GM21717 (cell line): ENCODE measurements at regions not wholly inside any gene's neighbourhood (a gene's known extent, or its start where the extent isn't known, plus 50 kb on each side); places are given as distances from the start of the nearest gene placed in this dataset.
A peak's percentile ranks its signal among the peaks of the same experiment; 100 is the strongest.

Source experiments
- ATAC-seq: cut with Tn5 transposase; IDR thresholded peaks from one replicate; pipeline ENCODE4 v1.9.1; 2021; ENCODE audit warnings: mild to moderate bottlenecking, moderate library complexity; ENCODE audit not compliant: unreplicated experiment

- no peak for ATAC-seq
Measured at GRCh38 chr16:85544016-85544415, 69.1 kb upstream of the GSE1 start.

- ATAC-seq = no peak
Measured at GRCh38 chr16:85544668-85545067, 68.5 kb upstream of the GSE1 start.

GRCh38 chr16:85545227-85545818 is 67.8 kb upstream of the GSE1 start:
- ATAC-seq = no peak

- ATAC-seq = no peak
Measured at GRCh38 chr16:85546585-85547447, 66.3 kb upstream of the GSE1 start.

GRCh38 chr16:85548375-85548774 is 64.7 kb upstream of the GSE1 start:
- no peak for ATAC-seq

- ATAC-seq = no peak
Measured at GRCh38 chr16:85549766-85550421, 63.2 kb upstream of the GSE1 start.

- ATAC-seq = no peak
Measured at GRCh38 chr16:85550422-85550864, 62.7 kb upstream of the GSE1 start.

- ATAC-seq = no peak
Measured at GRCh38 chr16:85550953-85551924, 61.9 kb upstream of the GSE1 start.

GRCh38 chr16:85552980-85553435 is 60.1 kb upstream of the GSE1 start:
- ATAC-seq = no peak

GRCh38 chr16:85553436-85554113 is 59.5 kb upstream of the GSE1 start:
- peak; percentile 18 for ATAC-seq

GRCh38 chr16:85554114-85554888 is 58.8 kb upstream of the GSE1 start:
- peak; percentile 59 for ATAC-seq

- ATAC-seq = no peak
Measured at GRCh38 chr16:85554889-85555718, 58.0 kb upstream of the GSE1 start.

- ATAC-seq = no peak
Measured at GRCh38 chr16:85555719-85556455, 57.2 kb upstream of the GSE1 start.

- ATAC-seq = peak; percentile 31
Measured at GRCh38 chr16:85556456-85557082, 56.6 kb upstream of the GSE1 start.

GRCh38 chr16:85557083-85557970 is 55.8 kb upstream of the GSE1 start:
- peak; percentile 21 for ATAC-seq

GRCh38 chr16:85557971-85558657 is 55.0 kb upstream of the GSE1 start:
- ATAC-seq = no peak
